ENCODE measurements at regions not wholly inside any gene's neighbourhood (a gene's known extent, or its start where the extent isn't known, plus 50 kb on each side); places are given as distances from the start of the nearest gene placed in this dataset.

DNA sequence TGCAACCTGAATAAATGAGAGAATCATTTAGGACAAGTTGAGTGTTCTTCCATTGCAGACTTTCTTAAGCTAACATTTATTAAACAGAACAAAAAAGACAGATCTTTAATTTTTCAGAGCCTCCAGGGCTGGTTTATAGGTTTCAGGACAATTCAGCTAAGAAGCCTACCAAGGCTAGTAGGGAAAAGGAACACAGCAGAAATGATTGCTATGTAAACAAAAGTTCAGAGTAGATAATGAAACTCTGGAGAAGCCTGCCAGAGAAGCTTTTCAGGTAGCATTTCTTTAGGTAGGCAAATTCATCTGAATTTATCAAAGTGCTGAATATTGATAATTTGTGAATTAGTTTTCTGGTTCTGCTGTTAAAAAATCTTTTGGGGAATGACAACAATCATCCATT lies 264.2 kb downstream of the DEPDC1B start:
- TF ChIP-seq, protein P1, sequence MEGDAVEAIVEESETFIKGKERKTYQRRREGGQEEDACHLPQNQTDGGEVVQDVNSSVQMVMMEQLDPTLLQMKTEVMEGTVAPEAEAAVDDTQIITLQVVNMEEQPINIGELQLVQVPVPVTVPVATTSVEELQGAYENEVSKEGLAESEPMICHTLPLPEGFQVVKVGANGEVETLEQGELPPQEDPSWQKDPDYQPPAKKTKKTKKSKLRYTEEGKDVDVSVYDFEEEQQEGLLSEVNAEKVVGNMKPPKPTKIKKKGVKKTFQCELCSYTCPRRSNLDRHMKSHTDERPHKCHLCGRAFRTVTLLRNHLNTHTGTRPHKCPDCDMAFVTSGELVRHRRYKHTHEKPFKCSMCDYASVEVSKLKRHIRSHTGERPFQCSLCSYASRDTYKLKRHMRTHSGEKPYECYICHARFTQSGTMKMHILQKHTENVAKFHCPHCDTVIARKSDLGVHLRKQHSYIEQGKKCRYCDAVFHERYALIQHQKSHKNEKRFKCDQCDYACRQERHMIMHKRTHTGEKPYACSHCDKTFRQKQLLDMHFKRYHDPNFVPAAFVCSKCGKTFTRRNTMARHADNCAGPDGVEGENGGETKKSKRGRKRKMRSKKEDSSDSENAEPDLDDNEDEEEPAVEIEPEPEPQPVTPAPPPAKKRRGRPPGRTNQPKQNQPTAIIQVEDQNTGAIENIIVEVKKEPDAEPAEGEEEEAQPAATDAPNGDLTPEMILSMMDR (IDR thresholded peaks at IDR 0.05; ENCODE audit: low read depth, low read length, missing input control): no peak
- TF ChIP-seq RAD21 (IDR thresholded peaks at IDR 0.05): no peak
- no peak for TF ChIP-seq GABPA (IDR thresholded peaks at IDR 0.05 in 1 of 2, conservative IDR thresholded peaks at IDR 0.05 in 1 of 2)
- TF ChIP-seq FOXA2 (IDR thresholded peaks at IDR 0.05): no peak
- TF ChIP-seq, protein P2, sequence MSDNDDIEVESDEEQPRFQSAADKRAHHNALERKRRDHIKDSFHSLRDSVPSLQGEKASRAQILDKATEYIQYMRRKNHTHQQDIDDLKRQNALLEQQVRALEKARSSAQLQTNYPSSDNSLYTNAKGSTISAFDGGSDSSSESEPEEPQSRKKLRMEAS (IDR thresholded peaks at IDR 0.05): no peak
- TF ChIP-seq TAF1 (conservative IDR thresholded peaks at IDR 0.05): no peak
- TF ChIP-seq, protein P3, sequence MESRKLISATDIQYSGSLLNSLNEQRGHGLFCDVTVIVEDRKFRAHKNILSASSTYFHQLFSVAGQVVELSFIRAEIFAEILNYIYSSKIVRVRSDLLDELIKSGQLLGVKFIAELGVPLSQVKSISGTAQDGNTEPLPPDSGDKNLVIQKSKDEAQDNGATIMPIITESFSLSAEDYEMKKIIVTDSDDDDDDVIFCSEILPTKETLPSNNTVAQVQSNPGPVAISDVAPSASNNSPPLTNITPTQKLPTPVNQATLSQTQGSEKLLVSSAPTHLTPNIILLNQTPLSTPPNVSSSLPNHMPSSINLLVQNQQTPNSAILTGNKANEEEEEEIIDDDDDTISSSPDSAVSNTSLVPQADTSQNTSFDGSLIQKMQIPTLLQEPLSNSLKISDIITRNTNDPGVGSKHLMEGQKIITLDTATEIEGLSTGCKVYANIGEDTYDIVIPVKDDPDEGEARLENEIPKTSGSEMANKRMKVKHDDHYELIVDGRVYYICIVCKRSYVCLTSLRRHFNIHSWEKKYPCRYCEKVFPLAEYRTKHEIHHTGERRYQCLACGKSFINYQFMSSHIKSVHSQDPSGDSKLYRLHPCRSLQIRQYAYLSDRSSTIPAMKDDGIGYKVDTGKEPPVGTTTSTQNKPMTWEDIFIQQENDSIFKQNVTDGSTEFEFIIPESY (IDR thresholded peaks at IDR 0.05): no peak
- TF ChIP-seq, protein P4, sequence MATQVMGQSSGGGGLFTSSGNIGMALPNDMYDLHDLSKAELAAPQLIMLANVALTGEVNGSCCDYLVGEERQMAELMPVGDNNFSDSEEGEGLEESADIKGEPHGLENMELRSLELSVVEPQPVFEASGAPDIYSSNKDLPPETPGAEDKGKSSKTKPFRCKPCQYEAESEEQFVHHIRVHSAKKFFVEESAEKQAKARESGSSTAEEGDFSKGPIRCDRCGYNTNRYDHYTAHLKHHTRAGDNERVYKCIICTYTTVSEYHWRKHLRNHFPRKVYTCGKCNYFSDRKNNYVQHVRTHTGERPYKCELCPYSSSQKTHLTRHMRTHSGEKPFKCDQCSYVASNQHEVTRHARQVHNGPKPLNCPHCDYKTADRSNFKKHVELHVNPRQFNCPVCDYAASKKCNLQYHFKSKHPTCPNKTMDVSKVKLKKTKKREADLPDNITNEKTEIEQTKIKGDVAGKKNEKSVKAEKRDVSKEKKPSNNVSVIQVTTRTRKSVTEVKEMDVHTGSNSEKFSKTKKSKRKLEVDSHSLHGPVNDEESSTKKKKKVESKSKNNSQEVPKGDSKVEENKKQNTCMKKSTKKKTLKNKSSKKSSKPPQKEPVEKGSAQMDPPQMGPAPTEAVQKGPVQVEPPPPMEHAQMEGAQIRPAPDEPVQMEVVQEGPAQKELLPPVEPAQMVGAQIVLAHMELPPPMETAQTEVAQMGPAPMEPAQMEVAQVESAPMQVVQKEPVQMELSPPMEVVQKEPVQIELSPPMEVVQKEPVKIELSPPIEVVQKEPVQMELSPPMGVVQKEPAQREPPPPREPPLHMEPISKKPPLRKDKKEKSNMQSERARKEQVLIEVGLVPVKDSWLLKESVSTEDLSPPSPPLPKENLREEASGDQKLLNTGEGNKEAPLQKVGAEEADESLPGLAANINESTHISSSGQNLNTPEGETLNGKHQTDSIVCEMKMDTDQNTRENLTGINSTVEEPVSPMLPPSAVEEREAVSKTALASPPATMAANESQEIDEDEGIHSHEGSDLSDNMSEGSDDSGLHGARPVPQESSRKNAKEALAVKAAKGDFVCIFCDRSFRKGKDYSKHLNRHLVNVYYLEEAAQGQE (IDR thresholded peaks at IDR 0.05): no peak

All from liver (tissue), 3 donors.